GM19025 (cell line): ENCODE measurements at regions not wholly inside any gene's neighbourhood (a gene's known extent, or its start where the extent isn't known, plus 50 kb on each side); places are given as distances from the start of the nearest gene placed in this dataset.
"Not testable (repeated sequence)": the region's sequence is repeated elsewhere in the genome, so short reads cannot be mapped to it uniquely, and the experiment has no call there.

ENCODE experiments used
- ATAC-seq: cut with Tn5 transposase; IDR thresholded peaks from one replicate; pipeline ENCODE4 v1.9.1; 2021; ENCODE audit warnings: mild to moderate bottlenecking, low read depth, moderate library complexity; ENCODE audit not compliant: unreplicated experiment

GRCh38 chr10:60623627-60624026, 154.7 kb upstream of the CDK1 start:
- no peak for ATAC-seq

DNA sequence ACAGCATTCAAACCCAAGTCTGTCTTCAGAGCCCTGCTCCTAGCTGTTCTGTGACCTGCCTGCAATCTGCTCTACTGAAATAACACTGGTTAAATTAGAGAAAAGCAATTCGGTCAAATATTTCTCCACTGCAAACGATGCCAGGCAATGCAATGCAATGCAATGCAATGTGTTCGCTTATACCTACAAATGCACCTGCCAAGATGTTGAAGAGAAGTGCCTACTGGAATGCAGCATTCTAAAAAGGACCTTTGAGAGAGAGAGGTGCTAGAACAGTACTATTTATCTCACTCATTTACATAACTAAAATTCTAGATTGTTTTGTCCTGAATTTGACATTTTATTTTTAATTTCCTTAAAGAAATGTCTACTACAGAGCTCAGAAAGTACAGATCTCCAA, 157.3 kb upstream of the CDK1 start:
- ATAC-seq = no peak

DNA sequence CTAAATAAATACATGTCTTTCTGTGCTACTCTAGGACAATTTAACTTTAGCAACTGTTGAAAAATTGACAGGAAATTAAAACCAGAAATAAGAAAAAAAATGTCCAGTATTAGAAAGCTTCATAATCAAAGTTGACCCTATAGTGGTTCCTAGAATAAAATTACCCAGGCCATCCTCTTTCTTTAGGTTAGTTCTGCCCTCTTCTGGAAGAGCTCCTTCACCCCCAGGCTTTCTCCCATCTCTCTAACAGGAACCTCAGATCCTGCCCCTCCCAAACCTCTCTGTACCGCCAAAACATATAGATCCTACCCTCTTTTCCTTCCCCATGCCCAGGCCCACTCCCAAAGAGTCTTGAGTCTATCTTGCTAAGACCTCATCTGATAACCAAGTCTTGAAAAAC, 159.4 kb upstream of the CDK1 start:
- ATAC-seq = no peak

GRCh38 chr10:60615541-60615940, 162.7 kb upstream of the CDK1 start:
- ATAC-seq = no peak

DNA sequence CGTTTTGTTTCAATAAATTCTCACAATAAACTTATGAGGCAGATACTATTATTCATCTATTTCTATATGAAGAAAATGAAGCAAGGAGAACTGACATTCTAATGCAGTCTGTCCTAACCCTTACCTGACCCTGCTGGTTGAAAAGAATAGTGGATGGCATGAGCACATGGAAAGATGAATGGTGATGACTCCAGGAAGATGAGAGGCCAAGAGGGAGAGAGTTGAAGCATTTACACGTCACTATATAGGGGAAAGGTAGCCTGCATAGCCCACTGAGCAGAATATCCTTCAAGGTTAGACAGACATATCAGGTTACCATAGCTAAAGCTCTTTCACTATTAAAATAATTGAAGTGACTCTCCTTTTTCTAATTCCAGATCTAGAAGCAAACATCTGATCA, 163.9 kb upstream of the CDK1 start:
- no peak for ATAC-seq

DNA sequence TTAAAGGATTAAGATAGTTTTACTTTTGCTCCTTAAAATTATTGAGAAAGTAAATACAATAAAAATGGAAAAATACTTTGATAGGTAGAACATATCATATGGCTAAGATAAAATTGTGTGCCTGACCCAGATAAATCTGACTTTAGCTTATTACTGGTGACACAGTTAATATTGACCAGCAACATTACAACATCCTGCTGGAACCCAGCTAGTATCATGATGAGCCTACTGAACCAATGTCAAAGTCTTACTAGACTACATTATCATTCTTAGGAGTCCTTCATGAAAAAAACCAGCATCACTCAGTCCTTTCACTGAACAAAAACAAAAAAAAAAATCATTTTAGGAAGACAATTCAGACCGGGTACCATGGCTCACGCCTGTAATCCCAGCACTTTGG, 164.8 kb upstream of the CDK1 start:
- ATAC-seq = no peak

DNA sequence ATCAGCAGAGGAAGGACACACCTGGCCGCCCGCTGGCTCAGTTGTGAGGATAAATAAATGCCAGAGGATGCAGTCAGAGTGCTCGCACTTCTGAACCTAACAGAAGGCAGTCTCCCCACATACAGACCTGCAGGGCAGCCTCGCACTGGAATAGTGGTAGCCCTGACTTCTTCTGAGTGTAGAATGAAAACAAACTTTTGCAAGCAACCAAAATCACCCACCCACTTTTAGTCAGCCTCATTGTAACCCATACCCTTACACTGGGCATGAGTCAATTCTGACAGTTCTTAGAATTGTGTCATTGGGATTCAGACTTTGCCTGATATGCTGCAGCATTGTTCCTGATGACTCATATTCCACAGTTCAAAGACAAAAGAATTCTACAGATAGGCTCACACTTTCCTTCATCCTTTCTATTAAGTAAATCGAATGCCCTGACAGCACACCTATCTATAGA, 167.0 kb upstream of the CDK1 start:
- ATAC-seq = no peak

- no peak for ATAC-seq
Observed at GRCh38 chr10:60607372-60607771, 170.9 kb upstream of the CDK1 start.

DNA sequence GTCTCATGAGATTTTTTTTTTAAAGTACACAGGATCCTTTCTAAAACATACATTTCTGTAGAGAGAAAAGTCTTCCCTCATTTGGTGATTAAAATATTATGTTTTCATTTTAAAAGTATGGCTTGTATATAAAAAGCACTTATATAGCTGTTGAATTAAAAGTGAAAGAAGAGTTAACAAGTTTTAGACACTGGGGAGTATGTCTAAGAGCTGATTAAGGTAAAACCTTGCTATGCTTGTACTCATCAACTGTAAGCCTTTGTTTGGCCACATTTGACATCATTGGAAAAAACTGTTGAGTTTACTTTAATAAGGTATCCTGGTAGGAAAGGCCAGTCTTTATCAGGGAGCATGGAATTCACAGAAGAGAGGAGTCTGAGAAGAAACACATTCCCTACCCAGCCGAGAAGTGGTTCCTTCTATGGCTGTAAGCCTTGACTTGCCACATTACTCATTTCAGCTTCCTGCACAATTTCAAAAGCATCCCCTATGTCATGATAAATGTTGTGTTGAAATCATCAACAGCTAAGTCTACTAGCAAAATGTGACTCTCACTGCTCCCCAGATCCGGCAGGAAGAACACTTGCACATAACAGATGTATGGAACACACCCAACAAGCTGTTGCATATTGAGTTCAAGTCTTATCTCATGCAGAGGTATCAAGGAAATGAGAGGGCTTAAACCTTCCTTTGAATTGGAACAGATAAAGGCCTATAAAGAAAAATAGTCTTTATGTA, 171.8 kb upstream of the CDK1 start:
- no peak for ATAC-seq

DNA sequence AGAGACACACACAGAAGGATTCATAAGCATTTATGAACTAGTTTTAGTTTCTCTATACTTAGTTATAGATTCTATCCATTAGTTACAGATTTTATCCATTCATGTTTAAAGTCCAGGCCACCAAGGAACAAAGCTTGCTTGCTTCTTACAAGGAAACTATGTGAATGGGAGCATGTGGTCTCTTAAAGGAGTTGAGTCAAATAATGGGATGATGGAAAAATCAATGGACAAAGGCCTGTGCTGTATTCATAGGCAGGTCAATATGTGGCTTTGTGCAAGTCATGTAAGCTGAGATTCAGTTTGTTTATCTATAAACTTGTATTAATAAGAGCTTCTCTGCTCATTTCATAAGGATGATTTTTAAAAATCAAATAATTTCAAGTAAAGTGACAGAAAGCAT, 172.8 kb upstream of the CDK1 start:
- no peak for ATAC-seq

DNA sequence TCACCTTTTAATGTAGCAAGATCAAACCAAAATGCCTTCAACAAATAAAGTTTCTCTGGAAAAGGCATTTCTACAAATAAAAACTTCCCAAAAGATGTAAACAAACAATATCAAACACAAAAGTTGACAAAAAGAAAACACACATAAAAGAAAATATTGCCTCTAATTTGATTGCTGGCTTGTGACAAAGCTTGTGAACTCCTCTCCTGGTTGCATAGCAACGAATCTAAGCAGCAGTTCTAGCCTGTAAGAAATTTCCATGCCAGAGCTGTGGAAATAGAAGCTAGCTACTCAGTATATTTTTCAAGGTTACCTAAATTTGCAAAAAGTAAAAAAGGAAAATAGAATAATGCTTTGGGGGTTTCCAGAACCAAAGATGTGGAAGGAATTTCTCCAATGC, 173.9 kb upstream of the CDK1 start:
- no peak for ATAC-seq

DNA sequence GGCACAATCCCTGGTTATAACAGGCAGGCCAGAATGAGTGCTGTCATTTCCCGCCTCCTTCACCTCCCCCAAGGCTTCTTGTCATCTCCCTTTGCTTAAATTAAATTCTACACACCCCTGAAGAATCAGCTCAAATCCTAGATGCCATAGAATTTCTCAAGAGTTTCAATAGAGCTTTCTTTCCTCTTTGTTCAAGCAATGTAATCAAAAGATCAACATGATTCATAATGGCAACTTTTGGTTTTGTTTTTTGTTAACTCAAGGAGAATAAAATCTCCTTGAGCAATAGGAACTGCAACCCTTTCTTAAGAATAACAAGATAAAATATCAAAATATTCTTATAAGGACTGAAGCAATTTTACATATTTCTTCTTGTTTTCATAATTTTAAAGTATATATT, 180.8 kb upstream of the CDK1 start:
- ATAC-seq = no peak

GRCh38 chr10:60595852-60596251, 182.4 kb upstream of the CDK1 start:
- ATAC-seq = no peak

GRCh38 chr10:60594476-60595051, 183.7 kb upstream of the CDK1 start:
- no peak for ATAC-seq

DNA sequence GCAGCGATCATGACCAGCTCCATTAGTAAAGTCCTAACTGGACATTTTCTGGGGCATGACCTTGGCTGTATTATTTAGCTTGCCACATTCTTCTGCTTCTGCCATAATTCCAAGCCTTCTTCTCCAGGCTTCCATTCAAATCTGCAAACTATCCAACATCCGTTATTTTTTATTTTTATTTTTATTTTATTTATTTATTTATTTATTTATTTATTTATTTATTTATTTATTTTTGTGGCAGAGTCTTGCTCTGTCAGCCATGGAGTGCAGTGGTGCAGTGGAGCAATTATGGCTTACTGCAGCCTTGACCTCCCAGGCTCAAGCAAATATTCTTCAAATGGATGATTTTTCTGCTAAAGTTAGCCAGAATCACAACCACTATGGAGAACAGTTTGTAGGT, 187.2 kb upstream of the CDK1 start:
- no peak for ATAC-seq

- no peak for ATAC-seq
Observed at GRCh38 chr10:60589376-60589775, 188.9 kb upstream of the CDK1 start.

- not testable (repeated sequence) for ATAC-seq
Observed at GRCh38 chr10:60581782-60582181, 192.1 kb upstream of the ANK3 start.

- no peak for ATAC-seq
Observed at GRCh38 chr10:60578217-60578616, 188.5 kb upstream of the ANK3 start.

DNA sequence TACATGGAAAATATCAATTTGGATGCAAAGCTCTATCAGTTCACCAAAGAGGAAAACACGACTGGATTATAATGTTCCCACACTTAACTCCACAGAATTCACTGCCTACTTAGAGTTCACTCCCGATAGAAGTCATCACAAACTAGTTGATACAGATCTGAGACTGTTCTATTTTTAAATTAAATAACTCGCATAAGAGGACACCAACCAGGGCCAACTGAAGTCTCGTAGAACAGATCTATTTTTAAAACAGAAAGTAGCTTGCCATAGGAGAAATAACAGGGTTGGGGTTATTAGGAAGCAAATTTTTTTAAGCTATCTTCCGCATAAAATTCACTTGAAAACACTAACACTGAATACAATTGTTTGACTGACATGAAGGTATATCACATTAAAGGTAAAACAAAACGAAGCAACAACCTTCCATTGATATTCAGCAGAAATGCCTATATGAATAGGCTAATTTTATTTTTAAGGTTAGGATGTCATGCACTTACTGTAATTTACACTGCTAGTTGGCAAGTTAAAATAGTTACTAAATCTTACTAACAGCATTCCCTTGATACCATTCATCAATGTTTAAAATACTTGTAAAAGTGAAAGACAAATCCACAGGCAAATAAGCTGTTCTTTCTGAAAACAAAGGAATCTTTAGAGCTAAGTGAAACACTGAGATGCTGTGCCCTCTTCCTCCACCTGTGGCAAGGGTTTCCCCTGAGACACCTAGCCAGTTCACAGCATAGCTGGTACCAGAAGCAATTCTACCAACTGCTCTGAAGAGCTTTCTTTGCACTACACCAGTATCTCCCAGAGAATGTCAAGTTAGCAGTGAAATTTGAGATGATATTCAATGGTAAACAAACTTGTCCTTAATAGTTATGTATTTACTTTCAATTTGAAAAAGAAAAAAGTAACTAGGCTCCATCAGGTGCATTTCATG, 186.7 kb upstream of the ANK3 start:
- ATAC-seq = no peak

- ATAC-seq = no peak
Observed at GRCh38 chr10:60575105-60575504, 185.4 kb upstream of the ANK3 start.

DNA sequence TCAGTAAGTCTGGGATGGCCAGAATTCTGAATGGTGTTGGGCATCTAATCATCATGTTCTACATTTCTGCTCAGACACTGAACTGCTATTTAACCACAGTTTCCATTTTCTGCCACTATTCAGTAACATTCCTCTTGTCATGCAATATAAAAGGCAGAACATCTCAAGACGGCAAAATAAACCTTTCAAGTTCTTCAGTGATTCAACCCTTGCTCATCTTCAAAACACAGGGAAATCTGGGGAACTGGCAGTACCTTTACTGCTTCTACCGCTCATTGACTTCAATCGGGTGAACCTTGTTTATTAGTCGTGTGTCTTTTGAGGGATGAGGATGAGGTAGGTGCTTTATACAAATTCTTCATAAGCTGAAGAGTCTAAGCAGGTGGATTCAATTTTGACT, 184.7 kb upstream of the ANK3 start:
- no peak for ATAC-seq
